AG20443 (cell line): ENCODE measurements at regions not wholly inside any gene's neighbourhood (a gene's known extent, or its start where the extent isn't known, plus 50 kb on each side); places are given as distances from the start of the nearest gene placed in this dataset.

Source experiments
- DNase-seq: peaks from one replicate; pipeline ENCODE4 v3.0.0; 2012; ENCODE audit warnings: low spot score, mixed read lengths

DNA sequence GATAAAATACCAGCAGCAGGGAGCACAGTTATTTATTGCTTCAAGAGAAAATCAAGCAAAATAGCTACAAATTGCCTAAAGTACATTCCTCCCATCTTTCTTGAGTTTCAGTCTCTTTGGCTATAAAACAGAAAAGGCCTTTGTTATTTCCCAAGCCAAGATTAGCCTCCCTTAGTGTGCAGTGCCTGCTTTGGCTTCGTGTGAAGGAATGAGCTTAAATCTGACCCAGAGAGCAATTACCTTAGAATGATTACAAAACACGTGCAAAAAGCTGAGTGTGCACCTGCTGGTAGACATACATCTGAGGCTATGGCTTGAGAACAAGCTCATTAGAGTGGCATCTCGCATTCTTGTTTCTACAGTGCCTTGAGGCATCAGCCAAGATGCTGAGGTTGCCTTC is 250.8 kb downstream of the C4orf33 start:
- DNase-seq: no peak

DNA sequence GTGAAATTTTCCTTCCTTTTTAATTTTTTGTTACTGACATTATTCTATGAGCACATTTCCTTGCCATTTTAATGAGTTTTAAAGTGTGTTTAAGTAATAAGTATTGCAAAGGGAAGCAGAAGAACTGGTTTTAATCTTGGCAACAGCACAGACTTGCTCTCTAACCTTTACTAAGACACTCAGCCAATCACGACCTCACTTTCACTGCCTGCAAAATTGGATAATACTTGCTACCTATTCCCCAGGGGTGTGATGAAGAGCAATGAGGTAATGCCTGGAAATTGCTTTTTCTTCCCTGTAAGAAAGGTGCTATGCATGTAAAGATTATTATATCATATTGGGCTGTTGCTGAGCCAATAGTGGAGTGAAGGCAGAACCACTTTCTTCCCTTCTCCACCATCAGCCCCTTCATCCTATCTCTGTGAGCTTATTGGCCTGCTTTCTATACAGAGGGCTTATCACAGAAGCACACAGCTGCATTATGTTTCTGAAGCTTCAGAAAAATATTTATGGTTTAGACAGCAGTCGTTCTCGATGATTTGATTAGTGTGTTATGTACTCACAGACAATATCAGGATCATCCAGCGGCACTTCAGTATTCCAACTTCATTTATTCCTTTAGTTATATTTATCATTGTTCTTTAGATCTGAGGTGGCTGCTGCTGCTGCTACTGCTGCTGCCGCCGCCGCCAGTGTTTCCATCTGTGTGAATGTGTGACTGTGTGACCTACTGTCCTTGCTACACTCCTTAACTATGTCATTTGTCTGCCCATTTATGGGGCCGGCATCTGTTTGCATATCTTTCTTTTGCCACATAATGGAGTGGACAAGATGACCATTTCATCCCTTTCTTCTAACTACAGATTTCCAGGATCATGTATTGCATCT is 255.1 kb downstream of the C4orf33 start:
- no peak for DNase-seq

DNA sequence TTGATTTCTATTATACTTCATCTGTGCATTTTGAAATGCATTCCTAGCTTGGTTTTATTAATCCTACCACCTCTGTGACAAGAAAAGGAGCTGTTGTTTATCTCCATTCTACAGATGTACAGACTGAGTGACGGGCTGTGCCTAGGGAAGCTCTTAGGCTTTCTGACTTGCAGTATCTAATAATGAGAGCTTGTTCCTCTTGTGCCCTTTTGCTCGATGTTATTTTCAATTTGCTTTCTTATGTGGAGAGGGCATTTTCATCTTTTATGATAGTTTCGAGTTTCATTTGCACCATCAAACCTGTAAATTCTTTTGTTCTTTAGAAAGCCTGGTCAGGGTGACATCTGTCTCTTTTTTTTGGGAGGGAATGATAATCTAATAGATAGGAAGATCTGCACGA is 256.5 kb downstream of the C4orf33 start:
- no peak for DNase-seq

DNA sequence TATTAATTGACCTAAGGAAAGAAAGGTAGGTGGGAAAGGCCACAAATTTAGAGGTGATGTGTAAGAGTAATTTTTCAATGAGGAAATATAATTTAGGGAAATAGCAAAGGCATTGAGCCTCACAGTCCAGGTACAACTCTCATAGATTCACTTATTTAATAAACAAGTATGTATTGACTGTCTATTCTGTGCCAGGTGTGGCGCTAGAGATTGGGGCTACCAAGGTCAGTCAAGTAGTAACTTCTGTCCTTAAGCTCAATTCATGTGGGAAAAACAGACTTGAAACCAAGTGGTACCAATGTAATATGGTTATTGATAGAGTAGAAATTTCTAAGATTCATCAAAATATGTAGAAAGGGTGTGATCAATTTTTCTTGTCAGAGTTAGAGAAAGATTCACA is 257.5 kb downstream of the C4orf33 start:
- no peak for DNase-seq

DNA sequence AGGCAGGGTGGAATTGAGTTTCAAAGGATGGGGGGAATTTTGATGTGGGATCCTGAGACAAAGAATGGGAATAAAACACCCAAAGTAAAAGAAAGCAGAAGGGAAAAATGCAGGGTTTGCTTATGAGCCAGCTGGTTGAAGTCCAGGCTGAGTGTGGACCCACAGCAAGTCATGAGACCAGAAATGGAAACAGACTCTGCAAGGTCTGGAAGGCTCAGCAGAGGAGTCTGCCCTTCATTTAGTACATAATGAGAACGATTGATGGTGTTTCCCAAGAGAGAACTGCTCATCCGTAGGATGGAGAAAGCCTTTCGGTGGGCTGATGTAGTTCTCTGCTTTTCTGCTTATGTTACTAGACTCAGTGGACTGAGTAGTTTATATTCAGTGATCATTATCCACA is 259.1 kb downstream of the C4orf33 start:
- no peak for DNase-seq

DNA sequence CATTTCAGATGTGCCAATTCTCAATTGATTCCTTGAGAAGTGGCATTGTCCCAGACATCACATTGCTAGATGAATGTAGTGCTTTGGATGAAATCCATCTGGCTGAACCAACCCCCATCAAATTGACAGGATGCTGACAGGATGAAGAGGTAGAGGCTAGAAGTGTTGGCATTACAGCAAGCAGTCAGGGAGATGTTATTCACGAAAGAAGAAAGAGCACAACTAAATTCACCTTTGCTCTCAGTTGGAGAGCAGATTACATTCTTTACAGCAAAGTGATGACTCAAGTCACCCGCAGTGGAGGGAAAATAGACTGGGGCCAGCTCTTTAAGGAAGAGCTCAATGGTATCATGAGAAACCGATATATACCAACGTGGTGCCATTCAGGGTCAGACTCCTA is 259.6 kb downstream of the C4orf33 start:
- no peak for DNase-seq

GRCh38 chr4:129358571-129358970 is 262.6 kb downstream of the C4orf33 start:
- DNase-seq: no peak

DNA sequence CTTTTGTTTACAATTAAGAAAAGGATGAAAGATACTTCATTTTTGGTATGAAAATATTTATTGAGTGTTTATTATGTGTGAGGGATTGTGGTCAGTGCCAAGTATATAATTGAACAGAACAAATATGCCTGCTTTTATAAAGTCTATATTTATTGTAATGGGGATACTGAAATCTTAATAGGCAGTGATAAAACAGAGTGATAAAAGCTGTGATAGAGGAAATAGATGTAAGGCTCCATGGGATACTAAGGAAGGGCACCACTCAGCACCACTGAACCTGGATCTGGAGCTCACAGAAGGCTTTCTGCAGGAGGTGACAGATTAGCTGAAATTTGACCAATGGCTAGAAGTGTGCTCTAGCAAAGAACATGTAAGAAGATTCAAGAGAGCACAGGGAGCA is 263.5 kb downstream of the C4orf33 start:
- no peak for DNase-seq

GRCh38 chr4:129362691-129363274 is 266.8 kb downstream of the C4orf33 start:
- peak; percentile 75 for DNase-seq

- no peak for DNase-seq
Measured at GRCh38 chr4:129364747-129365452, 268.9 kb downstream of the C4orf33 start.

GRCh38 chr4:129369361-129370010 is 273.5 kb downstream of the C4orf33 start:
- no peak for DNase-seq

GRCh38 chr4:129371065-129371464 is 275.1 kb downstream of the C4orf33 start:
- DNase-seq: no peak

DNA sequence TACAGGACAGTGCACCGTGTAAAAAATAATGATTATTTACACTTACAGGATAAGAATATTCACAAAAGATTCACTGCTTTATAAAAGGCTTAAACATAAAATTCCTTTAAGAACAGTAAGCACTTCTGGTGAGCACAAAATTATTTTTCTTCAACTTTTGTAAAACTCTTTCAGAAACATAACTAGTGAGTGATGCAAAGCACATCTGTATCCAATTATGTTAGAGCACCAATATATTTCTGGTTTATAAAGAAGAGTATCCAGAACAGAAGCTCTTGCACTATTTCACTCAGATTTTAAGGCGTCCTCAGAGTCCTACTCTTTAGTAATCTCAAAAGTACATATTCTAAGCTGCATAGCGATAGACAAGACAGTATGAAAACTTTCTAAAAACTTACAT is 276.0 kb downstream of the C4orf33 start:
- DNase-seq: no peak

DNA sequence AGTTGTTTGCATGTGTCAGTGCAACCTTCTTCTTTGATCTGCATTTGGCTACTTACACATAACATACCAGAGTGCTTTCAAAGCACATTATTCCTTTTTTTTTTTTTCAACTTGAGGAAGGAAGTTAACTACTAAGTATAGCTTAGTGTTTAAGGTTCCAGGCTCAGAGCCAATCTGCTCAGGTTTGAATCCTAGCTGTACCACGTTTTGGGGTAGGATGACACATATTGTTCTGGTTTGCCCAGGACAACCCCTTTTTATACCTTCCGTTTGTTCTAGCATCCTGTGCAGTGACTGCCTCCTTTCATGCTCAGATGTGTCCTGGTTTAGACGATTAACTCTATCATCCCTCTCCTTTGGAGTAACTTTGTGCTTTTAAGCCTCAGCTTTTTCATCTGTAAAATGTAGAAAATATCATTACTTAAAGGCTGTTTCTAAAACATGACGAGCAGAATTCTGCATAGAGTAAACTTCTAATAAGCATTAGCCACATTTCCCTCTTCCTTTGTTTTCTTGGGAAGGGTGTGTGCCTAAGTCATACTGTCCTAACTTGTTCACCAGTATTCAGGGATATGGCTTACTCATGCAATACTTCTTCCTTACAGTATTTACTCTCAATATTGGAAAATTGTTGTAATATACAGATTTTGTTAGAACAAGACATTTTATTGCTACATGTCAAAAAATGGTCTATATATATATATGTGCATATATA is 281.3 kb downstream of the C4orf33 start:
- no peak for DNase-seq

DNA sequence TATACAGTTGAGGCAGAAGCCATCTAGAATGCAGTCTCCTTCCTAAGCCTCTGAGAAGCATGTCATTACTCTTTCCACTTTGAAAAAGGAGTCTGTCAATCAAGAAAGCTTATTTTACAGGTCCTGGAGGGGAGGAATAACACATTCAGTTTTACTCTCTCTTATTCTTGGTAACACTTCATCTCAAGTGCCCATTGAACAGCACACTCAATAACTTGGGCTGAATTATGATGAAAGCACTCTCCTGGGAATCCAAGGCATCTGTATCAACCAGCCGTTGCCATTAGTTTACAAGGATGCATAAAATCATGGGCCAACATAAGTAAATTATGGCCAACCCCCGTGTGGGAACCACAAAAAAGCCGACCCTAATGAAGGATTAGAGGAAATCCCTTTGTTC is 282.4 kb downstream of the C4orf33 start:
- DNase-seq: no peak

DNA sequence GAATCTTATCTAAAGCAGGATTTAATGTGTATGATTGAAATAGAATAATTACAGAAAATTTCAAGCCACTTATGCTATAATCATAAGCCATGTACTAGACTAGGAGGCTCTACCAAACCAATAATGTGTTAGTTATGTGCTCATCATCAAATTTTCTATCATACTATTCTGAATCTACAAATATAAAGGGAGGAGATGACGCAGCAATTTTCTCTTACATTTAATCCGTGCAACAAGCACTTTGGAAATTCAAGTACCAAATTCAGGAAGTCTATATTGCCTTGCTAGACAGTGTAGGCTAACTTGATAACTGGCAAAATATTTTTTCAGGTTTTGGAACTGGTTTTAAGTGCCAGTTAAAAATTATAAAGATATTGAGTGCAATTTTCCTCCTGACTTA is 283.5 kb downstream of the C4orf33 start:
- no peak for DNase-seq

GRCh38 chr4:129384974-129385373 is 289.0 kb downstream of the C4orf33 start:
- no peak for DNase-seq

GRCh38 chr4:129387666-129388065 is 291.7 kb downstream of the C4orf33 start:
- no peak for DNase-seq

GRCh38 chr4:129393976-129394375 is 298.0 kb downstream of the C4orf33 start:
- no peak for DNase-seq

- DNase-seq: no peak
Measured at GRCh38 chr4:129394635-129395034, 298.7 kb downstream of the C4orf33 start.

DNA sequence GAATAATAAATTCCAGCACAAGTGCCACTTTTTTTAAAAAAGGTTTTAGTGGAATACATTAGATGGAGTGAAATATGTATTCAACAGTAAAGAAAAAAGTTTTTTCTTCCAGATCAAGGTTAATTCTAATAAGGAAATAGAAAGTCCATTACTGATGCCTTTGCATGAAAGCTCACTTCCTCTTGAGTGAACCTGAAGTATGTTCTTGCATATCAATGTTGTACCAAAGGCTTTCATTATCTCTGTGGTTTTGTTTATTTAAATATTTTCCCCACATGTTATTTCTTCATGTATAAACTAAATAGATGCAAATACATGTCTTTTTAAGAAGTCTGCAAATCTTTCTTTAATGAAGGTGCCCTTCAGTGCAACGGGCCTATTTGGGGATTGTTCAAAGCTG is 307.9 kb downstream of the C4orf33 start:
- DNase-seq: no peak

- no peak for DNase-seq
Measured at GRCh38 chr4:129410115-129410514, 314.2 kb downstream of the C4orf33 start.
